MM.1S (cell line): ENCODE measurements at regions not wholly inside any gene's neighbourhood (a gene's known extent, or its start where the extent isn't known, plus 50 kb on each side); places are given as distances from the start of the nearest gene placed in this dataset.
A peak's percentile ranks its signal among the peaks of the same experiment; 100 is the strongest.

Source experiments
- DNase-seq: peaks from one replicate; pipeline ENCODE4 v3.0.0-alpha.2; 2015
- H2AFZ ChIP-seq: fragments of 300-600 bp; sonication (generic); 2 replicates; pipeline ENCODE4 v1.6.0; 2016; ENCODE audit warnings: antibody characterized with exemption, low read length
- H3F3A ChIP-seq: fragments of 300-600 bp; sonication (generic); 2 replicates; pipeline ENCODE4 v1.6.1; 2016; ENCODE audit warnings: mild to moderate bottlenecking, antibody characterized with exemption, low read length, moderate library complexity, mixed read lengths; ENCODE audit not compliant: insufficient read depth
- H3K27ac ChIP-seq: fragments of 300-600 bp; sonication (generic); 2 replicates; pipeline ENCODE4 v1.5.1; 2016; ENCODE audit warnings: mild to moderate bottlenecking, low read length
- H3K27me3 ChIP-seq: fragments of 300-600 bp; sonication (generic); replicated peaks from 2 replicates; pipeline ENCODE4 v1.6.0; 2016; ENCODE audit warnings: low read length; ENCODE audit not compliant: insufficient read depth
- H3K36me3 ChIP-seq: fragments of 300-600 bp; sonication (generic); replicated peaks from 2 replicates; pipeline ENCODE4 v1.6.1; 2016; ENCODE audit warnings: mild to moderate bottlenecking, low read length, mixed read lengths; ENCODE audit not compliant: insufficient read depth
- H3K4me1 ChIP-seq: fragments of 300-600 bp; sonication (generic); 2 replicates; pipeline ENCODE4 v1.6.1; 2016; ENCODE audit warnings: low read length, mixed read lengths
- H3K4me2 ChIP-seq: fragments of 300-600 bp; sonication (generic); 2 replicates; pipeline ENCODE4 v1.6.0; 2016; ENCODE audit warnings: low read depth, low read length
- H3K4me3 ChIP-seq: fragments of 300-600 bp; sonication (generic); 2 replicates; pipeline ENCODE4 v1.5.1; 2016; ENCODE audit warnings: low read length, mixed read lengths
- H3K79me2 ChIP-seq: fragments of 300-600 bp; sonication (generic); 2 replicates; pipeline ENCODE4 v1.6.1; 2016; ENCODE audit warnings: mixed run types, low read length, mixed read lengths
- H3K9ac ChIP-seq: fragments of 300-600 bp; sonication (generic); 2 replicates; pipeline ENCODE4 v1.6.1; 2016; ENCODE audit warnings: low read length, mixed read lengths
- H3K9me2 ChIP-seq: fragments of 300-600 bp; sonication (generic); replicated peaks from 2 replicates; pipeline ENCODE4 v1.6.1; 2016; ENCODE audit warnings: mild to moderate bottlenecking, low read length, mixed read lengths; ENCODE audit not compliant: insufficient read depth
- H3K9me3 ChIP-seq: fragments of 300-600 bp; sonication (generic); replicated peaks from 2 replicates; pipeline ENCODE4 v1.6.1; 2016; ENCODE audit warnings: mild to moderate bottlenecking, low read length, mixed read lengths; ENCODE audit not compliant: insufficient read depth
- H4K20me1 ChIP-seq: fragments of 300-600 bp; sonication (generic); 2 replicates; pipeline ENCODE4 v1.6.1; 2016; ENCODE audit warnings: mild to moderate bottlenecking, low read length, moderate library complexity, mixed read lengths; ENCODE audit not compliant: insufficient read depth
- CTCF ChIP-seq: fragments of 300-600 bp; sonication (generic); IDR thresholded peaks from 2 replicates; pipeline ENCODE4 v1.5.1; 2016; ENCODE audit warnings: antibody characterized with exemption, low read length, mixed read lengths
- EZH2 ChIP-seq: fragments of 300-600 bp; sonication (generic); optimal IDR thresholded peaks from 2 replicates; pipeline ENCODE3; 2017; ENCODE audit warnings: low read depth, mild to moderate bottlenecking, antibody characterized with exemption, low read length, mixed read lengths
- EZH2phosphoT487 ChIP-seq: fragments of 300-600 bp; sonication (generic); IDR thresholded peaks from 2 replicates; pipeline ENCODE4 v1.6.1; 2018; ENCODE audit warnings: antibody characterized with exemption, low read length

- Histone ChIP-seq H3K9ac (no peak overlapping the region), H3K4me1 (no peaks in the 10 kb centered on the region), H3K27ac (no peak overlapping the region), H4K20me1 (no peaks in the 10 kb centered on the region), H3K36me3 (no peaks in the 10 kb centered on the region), H3K9me3 (no peaks in the 10 kb centered on the region), H3K4me3 (no peak overlapping the region), H3K4me2 (no peak overlapping the region), H2AFZ (no peak overlapping the region), H3F3A (no peaks in the 10 kb centered on the region), H3K9me2 (no peaks in the 10 kb centered on the region), H3K27me3 (no peaks in the 10 kb centered on the region), H3K79me2 (no peaks in the 10 kb centered on the region)
- TF ChIP-seq EZH2phosphoT487: no peak
- TF ChIP-seq CTCF: no peak
- TF ChIP-seq EZH2: no peak
- no peak for DNase-seq
These were observed 218.4 kb downstream of the BCAT1 start for GRCh38 chr12:24730489-24730896.

- TF ChIP-seq CTCF (no peak), EZH2 (no peak), EZH2phosphoT487 (no peak)
- Histone ChIP-seq H3K4me3 (no peak overlapping the region), H3K9me3 (no peaks in the 10 kb centered on the region), H3K4me2 (no peak overlapping the region), H3K4me1 (no peaks in the 10 kb centered on the region), H3K9me2 (no peaks in the 10 kb centered on the region), H3K9ac (no peak overlapping the region), H3K27me3 (no peaks in the 10 kb centered on the region), H4K20me1 (no peaks in the 10 kb centered on the region), H3F3A (no peaks in the 10 kb centered on the region), H2AFZ (no peak overlapping the region), H3K79me2 (no peaks in the 10 kb centered on the region), H3K36me3 (no peaks in the 10 kb centered on the region), H3K27ac (no peak overlapping the region)
- no peak for DNase-seq
These were observed 220.1 kb downstream of the BCAT1 start for GRCh38 chr12:24728826-24729225.

GRCh38 chr12:24728366-24728765 lies 220.5 kb downstream of the BCAT1 start:
- H3K9me3 ChIP-seq: no peaks in the 10 kb centered on the region
- no peak overlapping the region for H3K4me3 ChIP-seq
- H3F3A ChIP-seq: no peaks in the 10 kb centered on the region
- H3K27me3 ChIP-seq: no peaks in the 10 kb centered on the region
- H3K27ac ChIP-seq: no peak overlapping the region
- no peaks in the 10 kb centered on the region for H4K20me1 ChIP-seq
- H2AFZ ChIP-seq: no peak overlapping the region
- H3K79me2 ChIP-seq: no peaks in the 10 kb centered on the region
- TF ChIP-seq EZH2phosphoT487 (no peak), CTCF (peak; percentile 64), EZH2 (no peak)
- no peaks in the 10 kb centered on the region for H3K4me1 ChIP-seq
- no peaks in the 10 kb centered on the region for H3K36me3 ChIP-seq
- H3K9me2 ChIP-seq: no peaks in the 10 kb centered on the region
- no peak overlapping the region for H3K9ac ChIP-seq
- H3K4me2 ChIP-seq: no peak overlapping the region
- DNase-seq: peak; percentile 35
